ENCODE measurements at regions not wholly inside any gene's neighbourhood (a gene's known extent, or its start where the extent isn't known, plus 50 kb on each side); places are given as distances from the start of the nearest gene placed in this dataset.

DNA sequence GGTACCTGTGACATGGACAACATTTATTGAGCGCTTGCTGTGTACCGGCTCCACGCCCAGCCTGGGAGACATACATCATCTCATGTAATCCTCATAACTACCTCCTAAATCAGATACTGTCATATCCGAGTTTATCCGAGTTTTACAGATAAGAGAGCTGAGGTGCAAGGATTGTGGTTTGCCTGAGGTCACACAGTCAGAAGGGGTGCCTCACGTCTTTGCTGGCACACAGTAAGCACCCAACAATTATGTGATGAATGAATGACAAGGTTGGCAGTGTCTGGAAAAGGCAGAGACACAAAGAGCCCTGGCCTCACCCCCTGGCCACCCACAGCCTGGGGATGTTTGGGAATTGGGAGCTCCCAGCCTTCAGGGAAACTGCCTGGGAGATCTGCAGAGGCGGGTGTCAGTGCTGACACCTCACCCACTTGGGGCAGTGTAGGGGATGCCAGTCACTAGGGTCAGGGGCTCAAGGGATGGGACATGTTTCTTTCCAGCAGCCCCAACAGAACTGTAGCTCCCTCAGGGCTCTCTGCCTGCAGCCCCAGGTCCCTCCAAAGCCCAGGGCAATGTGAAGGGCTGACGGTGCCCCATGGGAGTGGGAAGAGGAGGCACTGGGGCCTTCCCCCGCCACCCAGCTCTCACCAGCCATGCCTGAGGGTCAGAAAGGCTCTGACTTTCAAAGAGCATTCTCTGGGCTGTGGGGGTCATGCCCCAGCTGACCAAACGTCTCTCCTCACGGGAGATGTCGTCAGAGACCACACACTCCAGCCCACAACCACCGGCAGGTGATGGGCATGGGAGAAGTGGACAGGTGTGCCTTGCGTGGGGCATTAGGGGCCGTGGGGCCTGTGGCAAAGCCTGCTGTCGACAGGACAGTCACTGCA lies 157.5 kb downstream of the ZFP36L2 start:
- TF ChIP-seq ZBTB7A (IDR thresholded peaks at IDR 0.05; ENCODE audit: low read depth) = no peak
- TF ChIP-seq CEBPB (IDR thresholded peaks at IDR 0.05) = no peak
- no peak for TF ChIP-seq TAF1 (IDR thresholded peaks at IDR 0.05; ENCODE audit: low read depth)
- no peak for TF ChIP-seq CREB1 (IDR thresholded peaks at IDR 0.05; ENCODE audit: low read depth)
- no peak for TF ChIP-seq USF1 (IDR thresholded peaks at IDR 0.05)

Data from Ishikawa (cell line).